Ishikawa (cell line): ENCODE measurements at regions not wholly inside any gene's neighbourhood (a gene's known extent, or its start where the extent isn't known, plus 50 kb on each side); places are given as distances from the start of the nearest gene placed in this dataset.

Experiments
- CEBPB ChIP-seq: IDR thresholded peaks from 2 replicates; pipeline ENCODE4 v1.6.1; 2012
- CREB1 ChIP-seq: IDR thresholded peaks from 2 replicates; pipeline ENCODE4 v1.6.1; 2012; ENCODE audit warnings: low read depth
- EGR1 ChIP-seq: IDR thresholded peaks from 2 replicates; pipeline ENCODE4 v1.6.1; 2012
- EP300 ChIP-seq: IDR thresholded peaks from 2 replicates; pipeline ENCODE4 v1.6.1; 2012; ENCODE audit warnings: borderline replicate concordance
- NFIC ChIP-seq: IDR thresholded peaks from 2 replicates; pipeline ENCODE4 v1.6.1; 2012
- RAD21 ChIP-seq: IDR thresholded peaks from 2 replicates; pipeline ENCODE4 v1.6.1; 2012; ENCODE audit warnings: low read depth
- TAF1 ChIP-seq: IDR thresholded peaks from 2 replicates; pipeline ENCODE4 v1.6.1; 2012; ENCODE audit warnings: low read depth, mild to moderate bottlenecking
- TCF12 ChIP-seq: IDR thresholded peaks from 2 replicates; pipeline ENCODE4 v1.6.1; 2012; ENCODE audit warnings: low read depth
- YY1 ChIP-seq: IDR thresholded peaks from 2 replicates; pipeline ENCODE4 v1.6.1; 2012; ENCODE audit warnings: low read depth
- TF ChIP-seq, protein P1 (sequence below): IDR thresholded peaks from 2 replicates; pipeline ENCODE4 v1.6.1; 2012
- TF ChIP-seq, protein P2 (sequence below): IDR thresholded peaks from 2 replicates; pipeline ENCODE4 v1.6.1; 2012; ENCODE audit warnings: low read depth, mild to moderate bottlenecking
- TF ChIP-seq, protein P3 (sequence below): IDR thresholded peaks from 2 replicates; pipeline ENCODE4 v1.6.1; 2012

DNA sequence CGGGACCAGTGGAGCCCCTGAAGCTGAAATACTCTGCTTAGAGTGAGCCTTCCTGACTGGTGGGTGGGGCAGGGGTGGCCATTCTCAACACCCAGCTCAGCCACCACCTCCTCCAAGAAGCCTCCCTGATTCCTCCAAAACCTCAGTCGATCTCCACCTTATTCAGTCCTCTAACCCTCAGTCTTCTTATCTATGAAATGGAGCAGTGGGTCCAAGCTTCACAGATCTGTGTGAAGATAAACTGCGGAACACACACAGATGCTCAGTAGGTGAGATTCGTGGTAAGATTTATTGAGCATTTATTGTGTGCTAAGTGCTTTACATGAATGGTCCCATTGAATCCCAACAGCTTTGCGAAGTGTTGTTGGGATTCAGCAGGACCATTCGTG is 93.1 kb upstream of the RUNX3 start:
- TF ChIP-seq EP300, result no peak
- no peak for TF ChIP-seq YY1
- no peak for TF ChIP-seq TAF1
- no peak for TF ChIP-seq RAD21
- TF ChIP-seq EGR1, result no peak
- TF ChIP-seq CEBPB, result no peak
- TF ChIP-seq, protein P1, sequence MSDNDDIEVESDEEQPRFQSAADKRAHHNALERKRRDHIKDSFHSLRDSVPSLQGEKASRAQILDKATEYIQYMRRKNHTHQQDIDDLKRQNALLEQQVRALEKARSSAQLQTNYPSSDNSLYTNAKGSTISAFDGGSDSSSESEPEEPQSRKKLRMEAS, result no peak
- TF ChIP-seq, protein P2, sequence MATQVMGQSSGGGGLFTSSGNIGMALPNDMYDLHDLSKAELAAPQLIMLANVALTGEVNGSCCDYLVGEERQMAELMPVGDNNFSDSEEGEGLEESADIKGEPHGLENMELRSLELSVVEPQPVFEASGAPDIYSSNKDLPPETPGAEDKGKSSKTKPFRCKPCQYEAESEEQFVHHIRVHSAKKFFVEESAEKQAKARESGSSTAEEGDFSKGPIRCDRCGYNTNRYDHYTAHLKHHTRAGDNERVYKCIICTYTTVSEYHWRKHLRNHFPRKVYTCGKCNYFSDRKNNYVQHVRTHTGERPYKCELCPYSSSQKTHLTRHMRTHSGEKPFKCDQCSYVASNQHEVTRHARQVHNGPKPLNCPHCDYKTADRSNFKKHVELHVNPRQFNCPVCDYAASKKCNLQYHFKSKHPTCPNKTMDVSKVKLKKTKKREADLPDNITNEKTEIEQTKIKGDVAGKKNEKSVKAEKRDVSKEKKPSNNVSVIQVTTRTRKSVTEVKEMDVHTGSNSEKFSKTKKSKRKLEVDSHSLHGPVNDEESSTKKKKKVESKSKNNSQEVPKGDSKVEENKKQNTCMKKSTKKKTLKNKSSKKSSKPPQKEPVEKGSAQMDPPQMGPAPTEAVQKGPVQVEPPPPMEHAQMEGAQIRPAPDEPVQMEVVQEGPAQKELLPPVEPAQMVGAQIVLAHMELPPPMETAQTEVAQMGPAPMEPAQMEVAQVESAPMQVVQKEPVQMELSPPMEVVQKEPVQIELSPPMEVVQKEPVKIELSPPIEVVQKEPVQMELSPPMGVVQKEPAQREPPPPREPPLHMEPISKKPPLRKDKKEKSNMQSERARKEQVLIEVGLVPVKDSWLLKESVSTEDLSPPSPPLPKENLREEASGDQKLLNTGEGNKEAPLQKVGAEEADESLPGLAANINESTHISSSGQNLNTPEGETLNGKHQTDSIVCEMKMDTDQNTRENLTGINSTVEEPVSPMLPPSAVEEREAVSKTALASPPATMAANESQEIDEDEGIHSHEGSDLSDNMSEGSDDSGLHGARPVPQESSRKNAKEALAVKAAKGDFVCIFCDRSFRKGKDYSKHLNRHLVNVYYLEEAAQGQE, result no peak
- no peak for TF ChIP-seq CREB1
- TF ChIP-seq TCF12, result no peak
- TF ChIP-seq NFIC, result no peak
- TF ChIP-seq, protein P3, sequence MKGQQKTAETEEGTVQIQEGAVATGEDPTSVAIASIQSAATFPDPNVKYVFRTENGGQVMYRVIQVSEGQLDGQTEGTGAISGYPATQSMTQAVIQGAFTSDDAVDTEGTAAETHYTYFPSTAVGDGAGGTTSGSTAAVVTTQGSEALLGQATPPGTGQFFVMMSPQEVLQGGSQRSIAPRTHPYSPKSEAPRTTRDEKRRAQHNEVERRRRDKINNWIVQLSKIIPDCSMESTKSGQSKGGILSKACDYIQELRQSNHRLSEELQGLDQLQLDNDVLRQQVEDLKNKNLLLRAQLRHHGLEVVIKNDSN, result no peak
